ENCODE measurements at regions not wholly inside any gene's neighbourhood (a gene's known extent, or its start where the extent isn't known, plus 50 kb on each side); places are given as distances from the start of the nearest gene placed in this dataset.

- TF ChIP-seq, protein P1, sequence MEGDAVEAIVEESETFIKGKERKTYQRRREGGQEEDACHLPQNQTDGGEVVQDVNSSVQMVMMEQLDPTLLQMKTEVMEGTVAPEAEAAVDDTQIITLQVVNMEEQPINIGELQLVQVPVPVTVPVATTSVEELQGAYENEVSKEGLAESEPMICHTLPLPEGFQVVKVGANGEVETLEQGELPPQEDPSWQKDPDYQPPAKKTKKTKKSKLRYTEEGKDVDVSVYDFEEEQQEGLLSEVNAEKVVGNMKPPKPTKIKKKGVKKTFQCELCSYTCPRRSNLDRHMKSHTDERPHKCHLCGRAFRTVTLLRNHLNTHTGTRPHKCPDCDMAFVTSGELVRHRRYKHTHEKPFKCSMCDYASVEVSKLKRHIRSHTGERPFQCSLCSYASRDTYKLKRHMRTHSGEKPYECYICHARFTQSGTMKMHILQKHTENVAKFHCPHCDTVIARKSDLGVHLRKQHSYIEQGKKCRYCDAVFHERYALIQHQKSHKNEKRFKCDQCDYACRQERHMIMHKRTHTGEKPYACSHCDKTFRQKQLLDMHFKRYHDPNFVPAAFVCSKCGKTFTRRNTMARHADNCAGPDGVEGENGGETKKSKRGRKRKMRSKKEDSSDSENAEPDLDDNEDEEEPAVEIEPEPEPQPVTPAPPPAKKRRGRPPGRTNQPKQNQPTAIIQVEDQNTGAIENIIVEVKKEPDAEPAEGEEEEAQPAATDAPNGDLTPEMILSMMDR (IDR thresholded peaks at IDR 0.05; ENCODE audit: low read depth, low read length, poor library complexity, severe bottlenecking) = no peak
- TF ChIP-seq EZH2phosphoT487 (IDR thresholded peaks at IDR 0.05; ENCODE audit: borderline replicate concordance, low read length) = no peak
Observed at GRCh38 chr20:51198876-51199523, 176.1 kb upstream of the KCNG1 start.

Measured in DOHH2 (cell line).